Heart right ventricle (tissue), 16 donors: ENCODE measurements at regions not wholly inside any gene's neighbourhood (a gene's known extent, or its start where the extent isn't known, plus 50 kb on each side); places are given as distances from the start of the nearest gene placed in this dataset.

Experiments
- ATAC-seq, 8 donors: fragments of 200-7000 bp; cut with Tn5 transposase; one replicate each; pipeline ENCODE4 v1.9.1; 2020; ENCODE audit warnings: mild to moderate bottlenecking in 8 of 8, moderate library complexity in 8 of 8, moderate number of reproducible peaks in 1 of 8
- DNase-seq, 2 donors: peaks; one replicate each; pipeline ENCODE4 v3.0.0-alpha.2; 2020
- H3K27ac ChIP-seq, 10 donors: fragments of 200-600 bp; sonication (generic) in 2 of 10; one replicate each; pipeline versions ENCODE4 v1.5.0 to v1.8.0; 2020 to 2022; ENCODE audit warnings: mild to moderate bottlenecking in 3 of 10
- H3K27me3 ChIP-seq, 7 donors: fragments of 200-600 bp; one replicate each; pipeline ENCODE4 v1.8.0; 2021 to 2022; ENCODE audit warnings: mild to moderate bottlenecking in 2 of 7
- H3K36me3 ChIP-seq, 9 donors: fragments of 200-600 bp; sonication (generic) in 1 of 9; one replicate each; pipeline versions ENCODE4 v1.5.0 to v1.8.0; 2020 to 2022; ENCODE audit warnings: mild to moderate bottlenecking in 2 of 9
- H3K4me1 ChIP-seq, 9 donors: fragments of 200-600 bp; sonication (generic) in 1 of 9; one replicate each; pipeline versions ENCODE4 v1.5.0 to v1.8.0; 2020 to 2022; ENCODE audit warnings: mild to moderate bottlenecking in 4 of 9
- H3K4me3 ChIP-seq, 10 donors: fragments of 200-600 bp; sonication (generic) in 2 of 10; one replicate each; pipeline versions ENCODE4 v1.5.0 to v1.8.0; 2020 to 2022; ENCODE audit warnings: mild to moderate bottlenecking in 7 of 10, moderate library complexity in 2 of 10
- H3K9me3 ChIP-seq, 11 donors: fragments of 200-600 bp in 10 of 11; sonication (generic) in 2 of 11; one replicate each; pipeline versions ENCODE4 v1.5.0 to v1.8.0; 2013 to 2022; ENCODE audit warnings: mild to moderate bottlenecking in 2 of 11, control low read depth in 1 of 11, moderate library complexity in 1 of 11
- CTCF ChIP-seq, 9 donors: fragments of 200-600 bp; sonication (generic) in 2 of 9; IDR thresholded peaks; one replicate each; pipeline versions ENCODE4 v1.5.0 to v1.8.0; 2021 to 2022; ENCODE audit warnings: antibody characterized with exemption in 9 of 9, mild to moderate bottlenecking in 5 of 9, moderate library complexity in 1 of 9
- WGBS, 2 donors: extraction: QIAGEN DNeasy Blood & Tissue Kit; methylation state at CpG; one replicate each; pipeline ENCODE4 v1.1.7; 2013; ENCODE audit warnings: inconsistent platforms in 1 of 2; 5-methylcytosine and 5-hydroxymethylcytosine counted together
- intact Hi-C, 10 donors: fragments of 100-400 bp; cut with DNase I; formaldehyde crosslinking; loops; one replicate each; pipeline versions ENCODE4 v1.11.1 to v1.14.2; 2022
- donor health status: Arrhythmogenic right ventricular cardiomyopathy.
- donor health status: ischemic (EF 13 %, LVEDD 7.1; RV severe dilation, severe dysfunction).
- donor health status: healthy with polysubstance abuse.
- donor health status: DM: no; HTN: yes; CAD: no.
- donor health status: DM: no; HTN: no; CAD: no.
- donor health status: ischemic (EF 25% LVEDD 6.9; RV normal size, moderate dysfunction).
- donor health status: ischemic (EF 25% LVEDD 5.7; RV mildly dilated, moderate dysfunction).
- donor health status: healthy.
- donor health status: DM: yes; HTN: yes; CAD: no.
- donor health status: Ischemic cardiomyopathy.
- donor health status: ischemic (EF 35%, LVEDD 5.7; RV mildly dilated, moderate dysfunction).
- donor health status: nonischemic (EF 11% LVEDD 7.7; RV severe dilation, severe dysfunction).
- donor health status: DM: yes; HTN: yes; CAD: no.
- donor health status: PGD.
- donor health status: ischemic (EF 29% LVEDD 5.4; RV normal size, mild dysfunction).
- donor health status: nonischemic (EF 23%, LVEDD 6.1; RV moderate dilation, normal function).

GRCh38 chr3:132084982-132085381 lies 50.2 kb upstream of the CPNE4 start:
- Histone ChIP-seq H3K27me3 (peaks cover 0 to 3% (median 0%) of the 10 kb centered on the region in 7 donors), H3K9me3 (no peaks in the 10 kb centered on the region), H3K4me1 (no peaks in the 10 kb centered on the region), H3K27ac (no peak overlapping the region), H3K36me3 (no peaks in the 10 kb centered on the region), H3K4me3 (no peak overlapping the region)
- no peak for DNase-seq
- TF ChIP-seq CTCF (IDR thresholded peaks at IDR 0.05) = no peak
- intact Hi-C loops = no loop called here
- no peak for ATAC-seq

GRCh38 chr3:132087356-132087755 lies 52.5 kb upstream of the CPNE4 start:
- no peak for DNase-seq
- intact Hi-C loops = no loop called here
- TF ChIP-seq CTCF (IDR thresholded peaks at IDR 0.05) = no peak
- Histone ChIP-seq H3K9me3 (no peaks in the 10 kb centered on the region), H3K27ac (no peak overlapping the region), H3K4me1 (no peaks in the 10 kb centered on the region), H3K36me3 (no peaks in the 10 kb centered on the region), H3K27me3 (peaks cover 0 to 7% (median 0%) of the 10 kb centered on the region in 7 donors), H3K4me3 (no peak overlapping the region)
- 56 to 69% methylated on average over 1 of the region's 1 CpG for WGBS, 2 donors
- no peak for ATAC-seq

- WGBS, 2 donors = 43 to 84% methylated on average over 2 of the region's 2 CpGs
- no peak for TF ChIP-seq CTCF (IDR thresholded peaks at IDR 0.05)
Measured at GRCh38 chr3:132088291-132088690, 53.5 kb upstream of the CPNE4 start.

GRCh38 chr3:132090921-132091320 lies 56.1 kb upstream of the CPNE4 start:
- 71 to 78% methylated on average over 2 of the region's 2 CpGs for WGBS, 2 donors
- Histone ChIP-seq H3K27me3 (peaks cover 0 to 9% (median 0%) of the 10 kb centered on the region in 7 donors), H3K4me1 (no peaks in the 10 kb centered on the region), H3K36me3 (no peaks in the 10 kb centered on the region), H3K27ac (no peak overlapping the region), H3K4me3 (no peak overlapping the region), H3K9me3 (no peaks in the 10 kb centered on the region)
- intact Hi-C loops = no loop called here
- no peak for DNase-seq
- no peak for TF ChIP-seq CTCF (IDR thresholded peaks at IDR 0.05)
- no peak for ATAC-seq

More at GRCh38 chr3:132088291-132088690, 53.5 kb upstream of the CPNE4 start:
- H3K27me3 ChIP-seq = peaks cover 0 to 9% (median 0%) of the 10 kb centered on the region in 7 donors
- H3K9me3 ChIP-seq = no peaks in the 10 kb centered on the region
- intact Hi-C loops = no loop called here
- H3K4me1 ChIP-seq = no peaks in the 10 kb centered on the region
- H3K36me3 ChIP-seq = no peaks in the 10 kb centered on the region
- no peak overlapping the region for H3K4me3 ChIP-seq
- ATAC-seq (no peak), DNase-seq (no peak)
- H3K27ac ChIP-seq = no peak overlapping the region
